GM23248 (cell line): ENCODE measurements at regions not wholly inside any gene's neighbourhood (a gene's known extent, or its start where the extent isn't known, plus 50 kb on each side); places are given as distances from the start of the nearest gene placed in this dataset.

Experiments used
- EZH2 ChIP-seq: fragments of 200-600 bp; sonication (generic); IDR thresholded peaks from 2 replicates; pipeline ENCODE4 v1.6.1; 2018; ENCODE audit warnings: antibody characterized with exemption, mild to moderate bottlenecking; ENCODE audit not compliant: insufficient read depth, poor library complexity, severe bottlenecking
- EZH2phosphoT487 ChIP-seq: fragments of 200-600 bp; sonication (generic); IDR thresholded peaks from 2 replicates; pipeline ENCODE4 v1.6.1; 2018; ENCODE audit warnings: antibody characterized with exemption, moderate library complexity, mild to moderate bottlenecking, low read depth; ENCODE audit not compliant: insufficient read depth

DNA sequence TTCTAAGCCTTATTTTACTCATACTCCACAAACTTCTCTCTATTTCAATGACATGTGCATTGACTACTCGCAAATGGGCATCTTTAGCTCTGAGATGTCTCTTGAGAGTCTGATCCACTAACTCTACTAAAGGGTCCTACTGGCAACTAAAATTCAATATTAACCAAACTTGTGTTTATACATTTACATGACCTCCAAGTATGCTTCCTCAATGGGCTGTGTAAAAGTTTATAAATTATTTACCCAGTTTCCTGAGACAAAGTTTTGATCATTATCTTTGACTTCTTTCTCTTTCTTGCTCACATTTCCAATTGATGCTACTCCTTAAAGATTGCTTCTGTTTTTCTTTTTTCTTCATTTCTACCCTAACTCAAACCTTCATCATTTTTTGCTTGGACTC is 510.1 kb upstream of the DAB2 start:
- TF ChIP-seq EZH2 (no peak), EZH2phosphoT487 (no peak)
